HEK293 (cell line): ENCODE measurements at regions not wholly inside any gene's neighbourhood (a gene's known extent, or its start where the extent isn't known, plus 50 kb on each side); places are given as distances from the start of the nearest gene placed in this dataset.

Experiments
- ATF2 ChIP-seq: fragments of 450-650 bp; formaldehyde crosslinking; IDR thresholded peaks from 2 replicates; pipeline ENCODE4 v1.5.1; 2016; ENCODE audit warnings: missing biosample characterization, missing genetic modification characterization, low read depth
- CTCF ChIP-seq: fragments of 450-650 bp; formaldehyde crosslinking; IDR thresholded peaks from 2 replicates; pipeline ENCODE4 v1.5.1; 2016; ENCODE audit warnings: missing biosample characterization, missing genetic modification characterization
- OVOL3 ChIP-seq: fragments of 450-650 bp; formaldehyde crosslinking; IDR thresholded peaks from 2 replicates; pipeline ENCODE4 v1.5.1; 2016; ENCODE audit warnings: missing biosample characterization, missing genetic modification characterization
- REST ChIP-seq: fragments of 450-650 bp; formaldehyde crosslinking; IDR thresholded peaks from 2 replicates; pipeline ENCODE4 v1.5.1; 2016; ENCODE audit warnings: missing biosample characterization, missing genetic modification characterization
- TCF7L2 ChIP-seq: IDR thresholded peaks from 2 replicates; pipeline ENCODE4 v1.6.1; 2011; ENCODE audit warnings: low read depth, mild to moderate bottlenecking, inconsistent platforms, low read length, moderate library complexity, borderline replicate concordance
- ZBTB1 ChIP-seq: fragments of 450-650 bp; formaldehyde crosslinking; IDR thresholded peaks from 2 replicates; pipeline ENCODE4 v1.5.1; 2016; ENCODE audit warnings: missing biosample characterization, missing genetic modification characterization
- ZBTB49 ChIP-seq: fragments of 450-650 bp; formaldehyde crosslinking; IDR thresholded peaks from 2 replicates; pipeline ENCODE4 v1.5.1; 2016; ENCODE audit warnings: missing biosample characterization, missing genetic modification characterization, low read depth
- ZNF23 ChIP-seq: fragments of 450-650 bp; formaldehyde crosslinking; IDR thresholded peaks from 2 replicates; pipeline ENCODE4 v1.5.1; 2016; ENCODE audit warnings: missing biosample characterization, missing genetic modification characterization, borderline replicate concordance
- ZNF501 ChIP-seq: fragments of 450-650 bp; formaldehyde crosslinking; IDR thresholded peaks from 2 replicates; pipeline ENCODE4 v1.5.1; 2016; ENCODE audit warnings: missing biosample characterization, missing genetic modification characterization
- ZNF560 ChIP-seq: fragments of 450-650 bp; formaldehyde crosslinking; IDR thresholded peaks from 2 replicates; pipeline ENCODE4 v1.5.1; 2017; ENCODE audit warnings: missing biosample characterization, missing genetic modification characterization, borderline replicate concordance
- ZSCAN18 ChIP-seq: fragments of 450-650 bp; formaldehyde crosslinking; IDR thresholded peaks from 2 replicates; pipeline ENCODE4 v1.5.1; 2016; ENCODE audit warnings: missing biosample characterization, missing genetic modification characterization

- TF ChIP-seq REST (tag by site-specific recombination) (no peak), ZBTB49 (tag by site-specific recombination) (no peak), CTCF (tag by site-specific recombination) (no peak), ZBTB1 (tag by site-specific recombination) (no peak), ZNF560 (no peak), ATF2 (tag by site-specific recombination) (no peak), ZNF23 (no peak), ZNF501 (tag by site-specific recombination) (no peak), OVOL3 (tag by site-specific recombination) (no peak), TCF7L2 (no peak), ZSCAN18 (tag by site-specific recombination) (no peak)
These were observed 261.8 kb downstream of the CBLN1 start for GRCh38 chr16:49019831-49020230.
